GM10266 (cell line): ENCODE measurements at regions not wholly inside any gene's neighbourhood (a gene's known extent, or its start where the extent isn't known, plus 50 kb on each side); places are given as distances from the start of the nearest gene placed in this dataset.

ENCODE experiments used
- DNase-seq: peaks from one replicate; pipeline ENCODE4 v3.0.0; 2012; ENCODE audit errors: extremely low spot score
- TF ChIP-seq, protein P1 (sequence below): IDR thresholded peaks from 2 replicates; pipeline ENCODE4 v1.5.1; 2012; ENCODE audit warnings: mild to moderate bottlenecking, low read depth; ENCODE audit not compliant: control insufficient read depth, insufficient read depth; ENCODE audit errors: missing control alignments

DNA sequence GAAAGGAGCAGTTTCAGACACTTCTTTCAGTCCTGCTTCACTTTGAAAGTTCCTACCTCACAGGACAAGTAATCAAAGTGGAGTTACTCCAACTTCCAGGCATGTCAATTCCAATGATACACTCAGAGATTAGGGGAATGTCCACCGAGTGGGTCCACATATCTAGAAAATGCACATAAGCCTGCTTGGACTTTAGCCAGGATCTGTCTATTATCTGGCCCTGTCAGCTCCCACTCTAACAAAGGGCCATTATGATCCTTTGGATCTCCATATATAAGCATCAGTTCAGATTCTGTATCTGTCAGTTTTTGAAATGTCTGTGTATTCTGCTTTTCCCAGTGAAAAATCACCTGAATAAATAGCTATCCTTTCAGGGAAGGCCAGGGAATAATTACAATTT lies 112.9 kb upstream of the ATXN7L3B start:
- TF ChIP-seq, protein P1, sequence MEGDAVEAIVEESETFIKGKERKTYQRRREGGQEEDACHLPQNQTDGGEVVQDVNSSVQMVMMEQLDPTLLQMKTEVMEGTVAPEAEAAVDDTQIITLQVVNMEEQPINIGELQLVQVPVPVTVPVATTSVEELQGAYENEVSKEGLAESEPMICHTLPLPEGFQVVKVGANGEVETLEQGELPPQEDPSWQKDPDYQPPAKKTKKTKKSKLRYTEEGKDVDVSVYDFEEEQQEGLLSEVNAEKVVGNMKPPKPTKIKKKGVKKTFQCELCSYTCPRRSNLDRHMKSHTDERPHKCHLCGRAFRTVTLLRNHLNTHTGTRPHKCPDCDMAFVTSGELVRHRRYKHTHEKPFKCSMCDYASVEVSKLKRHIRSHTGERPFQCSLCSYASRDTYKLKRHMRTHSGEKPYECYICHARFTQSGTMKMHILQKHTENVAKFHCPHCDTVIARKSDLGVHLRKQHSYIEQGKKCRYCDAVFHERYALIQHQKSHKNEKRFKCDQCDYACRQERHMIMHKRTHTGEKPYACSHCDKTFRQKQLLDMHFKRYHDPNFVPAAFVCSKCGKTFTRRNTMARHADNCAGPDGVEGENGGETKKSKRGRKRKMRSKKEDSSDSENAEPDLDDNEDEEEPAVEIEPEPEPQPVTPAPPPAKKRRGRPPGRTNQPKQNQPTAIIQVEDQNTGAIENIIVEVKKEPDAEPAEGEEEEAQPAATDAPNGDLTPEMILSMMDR, result no peak
- DNase-seq, result no peak

DNA sequence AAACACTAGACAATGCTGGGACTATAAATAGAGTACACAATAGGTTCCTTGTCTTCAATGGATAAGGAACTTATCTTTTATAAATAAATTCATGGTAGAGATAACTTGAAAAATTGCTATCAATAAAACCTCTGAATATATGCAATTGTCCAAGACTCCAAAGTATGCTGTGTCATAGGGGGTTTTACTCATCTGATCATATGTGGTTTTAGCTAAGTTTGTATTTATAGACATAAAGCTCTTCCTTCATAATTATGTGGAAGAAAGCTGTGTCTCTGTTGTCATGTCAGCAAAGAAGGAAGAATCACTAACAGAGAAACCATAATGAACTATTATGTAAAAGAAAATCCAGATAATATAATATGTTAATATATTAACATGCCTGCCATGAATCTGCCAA lies 111.5 kb upstream of the ATXN7L3B start:
- TF ChIP-seq, protein P1, result no peak
- no peak for DNase-seq

DNA sequence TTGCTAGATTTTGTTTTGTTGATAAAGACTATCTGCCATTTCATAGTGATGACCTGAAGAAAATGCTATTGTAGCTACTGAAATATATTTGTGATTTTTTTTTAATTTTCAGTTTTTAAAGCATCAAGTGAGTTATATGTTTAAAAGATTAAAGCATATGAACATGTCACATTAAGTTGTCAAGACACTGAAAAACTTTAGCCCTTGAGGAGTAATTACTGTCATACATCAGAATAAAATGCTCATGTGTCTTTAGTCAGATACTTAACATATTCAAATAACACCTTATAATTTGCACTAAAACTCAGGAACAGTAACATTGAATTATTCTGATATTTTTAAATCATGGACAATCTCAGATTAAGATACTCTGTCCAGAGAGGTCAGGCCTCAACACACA lies 108.1 kb upstream of the ATXN7L3B start:
- DNase-seq, result no peak
- TF ChIP-seq, protein P1, result no peak

DNA sequence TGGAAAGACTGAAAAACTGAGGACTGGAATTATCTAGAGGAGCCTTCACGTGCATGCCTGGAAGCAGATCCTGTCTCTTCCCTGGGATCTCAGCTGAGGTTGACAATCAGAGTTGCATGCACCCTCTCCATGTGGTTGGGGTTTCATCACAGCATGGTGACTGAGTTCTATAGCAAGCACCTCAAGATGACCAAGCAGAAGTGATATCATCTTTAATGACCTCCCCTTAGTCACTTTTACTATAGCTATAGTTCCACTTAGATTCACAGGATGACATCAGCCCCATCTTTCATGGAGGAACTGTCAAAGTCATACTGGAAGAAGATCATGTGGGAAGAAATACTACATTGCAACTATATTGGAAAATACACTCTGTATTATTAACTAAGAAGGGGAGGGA lies 105.8 kb upstream of the ATXN7L3B start:
- TF ChIP-seq, protein P1, result no peak

DNA sequence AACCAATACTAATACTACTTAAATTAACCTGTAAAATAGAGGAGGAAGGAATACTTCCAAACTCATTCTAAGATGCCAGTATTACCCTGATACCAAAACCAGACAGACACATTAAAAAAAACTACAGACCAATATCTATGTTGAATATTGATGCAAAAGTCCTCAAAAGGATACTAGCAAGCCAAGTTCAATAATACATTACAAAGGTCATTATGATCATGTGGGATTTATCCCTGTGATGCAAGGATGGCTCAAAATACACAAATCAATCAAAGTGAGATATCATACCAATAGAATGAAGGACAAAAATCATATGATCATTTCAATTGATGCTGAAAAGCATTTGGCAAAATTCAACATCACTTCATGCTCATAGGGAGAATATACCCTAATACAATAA lies 97.2 kb upstream of the ATXN7L3B start:
- no peak for DNase-seq
- TF ChIP-seq, protein P1, result no peak

More for the DNA sequence above, 105.8 kb upstream of the ATXN7L3B start:
- no peak for DNase-seq

DNA sequence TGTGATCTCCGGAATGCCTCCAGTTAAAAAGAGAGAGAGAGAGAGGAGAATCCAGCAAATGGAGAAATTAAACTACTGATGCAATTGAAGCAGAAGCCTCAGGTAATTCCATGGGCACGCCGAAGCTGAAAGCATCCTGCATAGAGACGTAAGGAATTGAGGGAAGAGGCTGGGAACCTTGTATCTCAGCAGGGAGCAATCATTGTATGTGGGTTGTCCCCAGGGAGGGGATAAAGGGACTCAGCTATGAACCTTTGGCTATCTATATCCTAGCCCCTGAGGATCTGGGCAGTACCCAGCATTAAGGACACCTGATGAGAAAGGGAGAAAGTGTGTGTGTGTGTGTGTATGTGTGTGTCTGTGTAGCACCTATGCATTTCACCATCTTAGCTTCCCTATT lies 95.8 kb upstream of the ATXN7L3B start:
- no peak for DNase-seq
- TF ChIP-seq, protein P1, result no peak

DNA sequence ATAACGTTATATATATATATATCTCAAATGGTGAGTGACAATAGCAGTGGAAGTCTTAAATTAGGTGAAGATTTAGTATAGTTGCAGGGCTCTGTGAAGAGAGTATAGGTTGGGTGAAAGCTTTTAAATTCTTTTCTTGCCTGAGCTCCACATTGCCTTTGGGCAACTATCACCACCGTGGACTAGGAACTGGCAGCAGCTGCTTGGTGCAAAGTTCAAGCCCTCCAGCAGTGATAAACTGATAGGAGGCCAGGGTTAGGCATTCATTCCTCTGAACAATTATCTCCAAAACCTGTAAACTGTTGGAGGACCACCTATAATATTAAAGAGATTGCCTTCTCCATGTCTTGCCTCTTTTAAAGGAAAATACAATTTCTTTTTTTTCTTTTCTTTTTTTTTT lies 91.2 kb upstream of the ATXN7L3B start:
- TF ChIP-seq, protein P1, result no peak
- DNase-seq, result no peak
